ENCODE measurements at regions not wholly inside any gene's neighbourhood (a gene's known extent, or its start where the extent isn't known, plus 50 kb on each side); places are given as distances from the start of the nearest gene placed in this dataset.

GRCh38 chr5:173740400-173740799 is 124.0 kb upstream of the BOD1 start:
- no peak for TF ChIP-seq GATA2 (IDR thresholded peaks at IDR 0.05; ENCODE audit: low read depth, low read length)
- TF ChIP-seq GATA3 (IDR thresholded peaks at IDR 0.05; ENCODE audit: low read depth, low read length) = no peak
